ENCODE measurements at regions not wholly inside any gene's neighbourhood (a gene's known extent, or its start where the extent isn't known, plus 50 kb on each side); places are given as distances from the start of the nearest gene placed in this dataset.
A peak's percentile ranks its signal among the peaks of the same experiment; 100 is the strongest.

GRCh38 chr13:24053519-24054251 lies 106.8 kb upstream of the SPATA13 start:
- peak; percentile 47 for DNase-seq (ENCODE audit: low spot score)
- WGBS, result 62% methylated on average over 9 of the region's 9 CpGs

GRCh38 chr13:24056616-24057137 lies 103.8 kb upstream of the SPATA13 start:
- Histone ChIP-seq H3K9me3 (ENCODE audit: control insufficient read depth in 4 of 4, low read length in 3 of 4) (no peaks in the 10 kb centered on the region), H3K4me1 (ENCODE audit: control insufficient read depth in 4 of 4, insufficient read depth in 4 of 4, low read length in 3 of 4) (peaks cover 0 to 6% (median 4%) of the 10 kb centered on the region in 4 donors), H3K4me3 (ENCODE audit: low read depth in 1 of 3, low read length in 3 of 3) (no peak overlapping the region), H3K27ac (ENCODE audit: low read depth in 1 of 2, low read length in 2 of 2) (no peak overlapping the region), H3K36me3 (ENCODE audit: control insufficient read depth in 4 of 4, insufficient read depth in 3 of 4, low read depth in 1 of 4, low read length in 3 of 4) (no peaks in the 10 kb centered on the region), H3K27me3 (ENCODE audit: control insufficient read depth in 4 of 4, insufficient read depth in 4 of 4, low read length in 3 of 4) (no peaks in the 10 kb centered on the region), H3K9ac (ENCODE audit: low read depth in 1 of 2, low read length in 2 of 2) (no peak overlapping the region)
- DNase-seq (ENCODE audit: low spot score), result no peak
- TF ChIP-seq ZBTB33 (IDR thresholded peaks at IDR 0.05), result no peak
- TF ChIP-seq SP1 (IDR thresholded peaks at IDR 0.05), result no peak
- TF ChIP-seq RAD21 (IDR thresholded peaks at IDR 0.05), result no peak
- TF ChIP-seq REST (IDR thresholded peaks at IDR 0.05), result no peak
- no peak for TF ChIP-seq TAF1 (conservative IDR thresholded peaks at IDR 0.05)
- no peak for TF ChIP-seq ATF3 (IDR thresholded peaks at IDR 0.05)
- TF ChIP-seq YY1 (IDR thresholded peaks at IDR 0.05), result no peak
- no peak for TF ChIP-seq NR2F2 (IDR thresholded peaks at IDR 0.05)
- no peak for TF ChIP-seq FOXA2 (IDR thresholded peaks at IDR 0.05)
- no peak for TF ChIP-seq GABPA (IDR thresholded peaks at IDR 0.05 in 1 of 2, conservative IDR thresholded peaks at IDR 0.05 in 1 of 2)
- TF ChIP-seq HNF4G (IDR thresholded peaks at IDR 0.05), result no peak
- no peak for TF ChIP-seq MAX (IDR thresholded peaks at IDR 0.05)
- no peak for TF ChIP-seq JUND (IDR thresholded peaks at IDR 0.05)
- no peak for TF ChIP-seq RXRA (IDR thresholded peaks at IDR 0.05)
- no peak for TF ChIP-seq HNF4A (conservative IDR thresholded peaks at IDR 0.05)
- 81% methylated on average over 8 of the region's 8 CpGs for WGBS

More at GRCh38 chr13:24053519-24054251, 106.8 kb upstream of the SPATA13 start:
- H3K4me1 ChIP-seq (ENCODE audit: control insufficient read depth in 4 of 4, insufficient read depth in 4 of 4, low read length in 3 of 4), result peaks cover 2 to 11% (median 6%) of the 10 kb centered on the region in 4 donors
- H3K9ac ChIP-seq (ENCODE audit: low read depth in 1 of 2, low read length in 2 of 2), result no peak overlapping the region
- H3K9me3 ChIP-seq (ENCODE audit: control insufficient read depth in 4 of 4, low read length in 3 of 4), result no peaks in the 10 kb centered on the region
- H3K27ac ChIP-seq (ENCODE audit: low read depth in 1 of 2, low read length in 2 of 2), result no peak overlapping the region
- no peak overlapping the region for H3K4me3 ChIP-seq (ENCODE audit: low read depth in 1 of 3, low read length in 3 of 3)
- no peaks in the 10 kb centered on the region for H3K36me3 ChIP-seq (ENCODE audit: control insufficient read depth in 4 of 4, insufficient read depth in 3 of 4, low read depth in 1 of 4, low read length in 3 of 4)
- peak; percentile 88 for TF ChIP-seq CTCF (IDR thresholded peaks at IDR 0.05; ENCODE audit: low read depth, low read length, missing input control)
- TF ChIP-seq SP1 (IDR thresholded peaks at IDR 0.05), result no peak
- peak; percentile 98 for TF ChIP-seq RAD21 (IDR thresholded peaks at IDR 0.05)
- no peaks in the 10 kb centered on the region for H3K27me3 ChIP-seq (ENCODE audit: control insufficient read depth in 4 of 4, insufficient read depth in 4 of 4, low read length in 3 of 4)
